HG03039 (cell line): ENCODE measurements at regions not wholly inside any gene's neighbourhood (a gene's known extent, or its start where the extent isn't known, plus 50 kb on each side); places are given as distances from the start of the nearest gene placed in this dataset.

Experiments used
- ATAC-seq: cut with Tn5 transposase; IDR thresholded peaks from one replicate; pipeline ENCODE4 v1.9.1; 2021; ENCODE audit warnings: mild to moderate bottlenecking, moderate library complexity; ENCODE audit not compliant: unreplicated experiment

DNA sequence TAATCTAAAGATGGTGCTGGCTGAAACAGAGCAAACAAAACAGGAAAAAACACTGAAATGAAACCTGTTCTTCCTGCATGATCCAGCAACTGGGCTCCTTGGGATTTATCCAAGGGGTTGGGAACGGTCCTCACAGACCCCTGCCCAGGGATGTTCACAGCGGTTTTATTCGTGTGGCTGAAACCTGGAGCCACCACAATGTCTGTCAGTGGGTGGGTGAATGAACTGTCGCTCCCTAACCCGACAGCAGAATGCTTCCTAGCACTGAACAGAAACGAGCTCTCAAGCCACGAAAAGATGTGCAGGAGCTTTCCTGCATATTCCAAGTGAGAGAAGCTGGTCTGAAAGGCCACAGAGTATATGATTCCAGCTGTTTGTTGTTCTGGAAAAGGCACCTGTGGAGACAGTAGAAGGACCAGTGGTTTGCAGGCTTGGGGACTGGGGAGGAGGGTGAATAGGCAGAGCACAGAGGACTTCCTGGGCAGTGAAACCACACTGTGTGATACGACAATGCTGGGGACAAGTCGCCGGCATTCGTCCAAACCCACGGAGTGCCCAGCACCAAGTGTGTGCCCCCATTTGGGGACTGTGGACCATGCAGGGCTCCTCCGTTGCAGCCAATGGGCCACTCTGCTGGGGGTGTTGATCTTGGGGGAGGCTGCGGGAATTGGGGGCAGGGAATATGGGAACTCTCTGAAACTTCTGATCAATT, 73.9 kb downstream of the TEX29 start:
- no peak for ATAC-seq

DNA sequence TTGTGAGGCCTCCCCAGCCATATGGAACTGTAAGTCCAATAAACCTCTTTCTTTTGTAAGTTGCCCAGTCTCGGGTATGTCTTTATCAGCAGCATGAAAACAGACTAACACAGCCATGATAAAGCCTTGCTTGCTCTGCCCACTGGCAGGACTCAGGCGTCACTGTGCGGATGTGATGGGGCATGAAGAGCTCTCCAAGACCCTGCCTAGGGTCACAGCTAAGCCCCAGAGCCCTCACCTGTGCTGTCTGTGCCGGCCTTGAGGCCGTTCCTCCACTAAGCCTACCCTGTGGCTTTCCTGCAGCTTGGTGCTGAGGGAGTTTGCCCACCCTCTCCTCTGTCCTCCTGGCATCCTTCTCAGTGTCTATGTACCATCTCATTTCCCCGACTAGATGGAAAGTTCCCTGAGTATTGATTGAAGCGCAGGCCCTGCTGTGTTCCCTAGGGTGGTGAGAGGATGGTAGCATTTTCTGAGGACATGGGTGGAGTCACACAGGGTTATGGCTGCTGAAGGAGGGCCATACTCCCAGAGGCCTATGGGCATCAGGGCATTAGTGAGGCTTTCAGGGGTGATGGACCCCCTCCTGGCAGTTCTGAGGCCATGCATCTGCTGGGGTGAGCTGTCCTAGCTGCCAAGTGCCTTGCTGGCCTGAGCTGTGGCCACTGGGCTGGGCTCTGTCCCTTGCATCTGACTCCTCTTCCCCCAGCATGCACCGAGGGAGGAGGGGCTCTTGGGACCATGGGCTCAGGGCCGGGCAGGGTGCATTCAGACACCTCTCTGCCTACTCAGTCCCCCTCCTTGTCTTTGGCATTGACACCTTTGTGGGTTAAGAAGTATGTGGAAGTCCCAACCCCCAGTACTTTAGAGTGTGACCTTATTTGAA, 75.3 kb downstream of the TEX29 start:
- no peak for ATAC-seq

DNA sequence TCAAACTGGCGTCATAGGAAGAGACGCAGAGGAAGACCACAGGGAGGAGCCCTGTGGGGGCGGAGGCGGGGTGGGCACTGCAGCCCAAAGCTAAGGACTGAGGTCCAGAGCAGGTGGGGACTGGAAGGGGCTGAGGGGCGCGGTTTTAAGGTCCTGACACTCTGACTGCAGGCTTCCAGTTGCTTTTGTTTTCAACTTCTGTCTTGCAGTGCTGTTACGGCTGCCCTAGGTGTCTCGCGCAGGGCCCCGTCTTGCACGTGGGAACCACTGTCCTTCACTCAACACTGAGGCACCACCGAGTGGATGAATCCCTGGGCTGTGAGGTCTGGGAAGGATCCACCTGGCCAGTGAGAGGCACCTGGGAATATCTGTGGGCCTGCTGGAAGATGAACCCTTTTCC, 76.0 kb downstream of the TEX29 start:
- ATAC-seq = no peak

DNA sequence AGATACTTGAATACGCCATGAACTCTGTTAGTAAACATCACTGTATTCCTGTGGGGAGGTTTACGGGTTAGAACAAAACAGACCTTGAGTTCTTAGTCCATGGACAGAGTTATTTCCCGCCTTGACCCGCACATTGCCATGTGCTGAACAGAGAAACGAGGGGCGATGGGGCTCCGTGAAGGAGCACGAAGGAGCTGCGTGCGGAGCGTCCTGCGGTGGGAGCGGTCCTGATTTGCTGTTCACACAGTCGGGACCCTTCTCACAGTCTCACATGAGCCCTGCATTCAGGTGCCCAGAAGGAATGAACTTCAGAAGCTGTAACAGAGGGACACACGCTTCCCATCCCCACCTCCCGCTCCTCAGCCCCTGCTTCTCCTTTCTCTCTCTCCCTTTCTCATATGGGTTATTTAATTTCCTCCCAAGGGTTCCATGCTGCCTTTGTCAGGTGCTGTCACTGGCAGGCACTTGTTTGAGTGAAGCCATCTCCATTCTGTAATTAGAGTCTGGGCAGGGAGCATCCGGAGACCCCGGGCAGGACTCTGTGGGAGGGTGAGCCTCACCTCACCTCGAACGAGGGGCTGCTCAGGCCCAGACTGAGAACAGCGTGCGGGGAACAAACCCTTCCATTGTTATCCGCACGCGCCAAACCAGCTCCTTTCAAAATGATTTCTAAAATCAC, 76.9 kb downstream of the TEX29 start:
- no peak for ATAC-seq

DNA sequence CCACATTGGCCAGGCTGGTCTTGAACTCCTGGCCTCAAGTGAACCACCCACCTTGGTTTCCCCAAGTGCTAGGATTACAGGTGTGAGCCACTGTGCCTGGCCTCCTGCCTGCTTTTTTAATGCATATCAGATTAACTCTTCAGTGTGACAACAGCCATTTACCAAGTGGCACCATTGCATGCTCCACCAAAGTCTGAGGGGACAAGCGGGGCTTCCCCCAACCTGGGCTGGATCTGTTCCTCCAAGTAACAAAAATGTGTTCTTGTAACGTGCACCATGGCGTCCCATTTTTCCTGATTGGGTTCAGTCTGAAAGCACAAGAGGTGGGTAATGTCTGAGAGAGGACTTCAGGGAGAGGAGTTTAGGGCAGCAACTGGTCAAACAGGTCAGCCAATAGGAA, 77.8 kb downstream of the TEX29 start:
- ATAC-seq = no peak

DNA sequence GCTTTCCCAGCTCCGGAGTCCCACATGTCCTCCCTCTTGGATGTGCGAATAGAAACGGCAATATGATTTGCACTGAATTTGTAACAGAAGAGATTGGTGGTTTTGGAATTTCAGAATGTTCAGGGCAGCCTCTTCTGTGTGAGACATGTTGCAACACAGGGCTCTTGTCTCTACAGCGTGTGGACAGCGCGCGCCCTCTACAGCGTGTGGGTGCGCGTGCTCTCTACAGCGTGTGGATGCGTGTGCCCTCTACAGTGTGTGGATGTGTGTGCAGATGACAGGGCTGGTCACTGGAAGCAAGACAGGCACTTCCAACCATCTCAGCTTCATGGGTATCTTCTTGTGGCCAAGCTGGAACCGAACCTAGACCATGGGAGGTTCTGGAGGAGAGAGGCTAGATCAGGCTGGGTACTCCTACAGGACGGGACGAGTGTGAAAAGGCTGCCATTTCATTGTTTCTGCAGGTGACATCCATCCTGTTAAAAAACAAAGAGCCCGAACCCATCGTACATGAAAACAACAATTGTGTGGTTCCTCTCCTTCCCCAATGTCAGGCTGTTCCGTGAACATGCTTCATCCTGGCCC, 78.4 kb downstream of the TEX29 start:
- ATAC-seq = no peak

DNA sequence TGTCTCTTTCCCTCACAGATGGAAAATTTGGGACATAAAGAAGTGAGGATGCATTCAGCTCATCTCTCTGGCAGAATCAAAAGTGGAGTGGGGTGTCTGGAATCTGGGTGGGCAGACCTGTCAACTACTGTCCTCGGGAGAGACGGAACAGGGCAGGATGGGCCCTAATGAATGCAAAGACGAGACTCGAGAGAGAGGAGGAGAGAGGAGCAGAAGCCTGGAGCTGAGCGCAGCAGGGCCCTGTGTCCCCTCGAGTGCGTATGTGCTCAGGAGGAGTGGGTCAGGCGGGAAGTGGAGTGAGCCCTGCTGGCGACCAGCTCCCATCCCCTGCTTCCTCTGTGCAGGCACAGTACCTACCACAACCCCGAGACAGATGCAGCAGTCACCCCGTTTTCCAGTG, 78.9 kb downstream of the TEX29 start:
- no peak for ATAC-seq

DNA sequence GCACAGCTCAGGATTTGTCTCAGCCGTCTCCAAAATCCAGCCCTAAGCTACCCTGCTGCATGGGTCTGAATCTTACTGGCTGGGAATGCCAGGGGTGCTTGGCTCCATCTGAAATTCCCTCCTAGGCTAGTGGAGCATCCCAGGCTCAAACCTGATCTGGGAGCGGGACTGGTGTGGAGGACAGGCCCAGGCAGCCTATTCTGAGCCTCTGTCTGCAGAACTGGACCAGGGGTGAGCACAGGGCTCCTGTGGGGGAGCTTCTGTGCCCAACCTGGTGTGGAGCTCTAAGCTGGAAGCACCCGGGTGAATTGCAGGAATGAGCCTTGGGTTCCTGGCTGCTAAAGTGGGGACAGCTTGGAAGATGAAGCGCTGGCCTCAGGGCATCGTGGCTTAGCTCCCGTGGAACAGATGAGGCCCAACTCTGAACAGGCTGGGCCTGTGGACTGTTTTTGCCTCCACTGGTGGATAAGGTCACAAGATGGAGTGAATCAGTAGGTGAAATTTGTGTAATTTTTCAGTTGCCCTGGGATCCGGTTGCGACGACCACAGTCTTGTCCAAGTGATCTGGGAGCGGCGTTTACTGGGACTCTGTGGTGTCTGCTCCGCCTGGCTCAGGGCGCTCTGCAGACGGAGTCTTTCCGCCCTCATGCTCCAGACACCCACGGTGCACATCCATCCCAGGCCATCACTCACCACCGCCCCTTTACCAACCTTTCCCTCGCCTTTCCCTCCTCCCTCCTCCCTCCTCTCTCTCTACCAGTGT, 79.5 kb downstream of the TEX29 start:
- no peak for ATAC-seq

DNA sequence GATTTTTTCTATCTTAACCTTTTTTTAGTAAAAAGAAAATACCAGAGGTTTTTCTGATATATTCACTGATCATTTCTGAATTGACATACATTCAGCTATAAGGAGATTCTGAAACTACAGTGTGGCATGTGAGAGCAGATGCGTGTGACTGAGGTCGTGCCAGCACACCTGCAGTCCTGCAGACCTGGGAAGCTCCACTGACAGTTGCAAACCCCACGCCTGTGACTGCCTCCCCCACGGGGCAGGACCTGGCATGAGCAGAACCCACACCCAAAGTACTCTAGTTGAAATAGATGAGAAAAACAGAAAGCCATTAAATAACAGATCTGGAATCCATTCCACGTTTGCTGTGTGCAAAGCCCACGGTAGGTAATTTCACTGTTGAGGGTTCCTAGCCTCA, 80.7 kb downstream of the TEX29 start:
- ATAC-seq = no peak

DNA sequence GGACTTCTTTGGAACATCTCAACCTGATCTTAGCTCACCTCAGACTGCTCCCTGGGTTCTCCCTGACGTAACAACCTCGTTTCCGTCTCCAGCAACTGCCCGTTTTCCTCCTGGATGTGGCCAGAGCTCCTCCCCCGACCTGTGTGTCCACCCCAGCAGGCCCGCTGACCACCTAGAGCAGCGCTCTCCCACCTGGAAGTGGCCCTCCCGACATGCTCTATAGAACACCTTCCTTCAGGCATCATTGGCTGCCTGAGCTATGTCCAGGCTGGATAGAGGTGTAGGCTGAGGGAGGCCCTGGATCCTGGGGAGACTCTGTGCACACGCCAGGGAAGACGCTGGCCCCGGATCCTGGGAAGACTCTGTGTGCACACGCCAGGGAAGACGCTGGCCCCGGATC, 81.3 kb downstream of the TEX29 start:
- ATAC-seq = no peak

DNA sequence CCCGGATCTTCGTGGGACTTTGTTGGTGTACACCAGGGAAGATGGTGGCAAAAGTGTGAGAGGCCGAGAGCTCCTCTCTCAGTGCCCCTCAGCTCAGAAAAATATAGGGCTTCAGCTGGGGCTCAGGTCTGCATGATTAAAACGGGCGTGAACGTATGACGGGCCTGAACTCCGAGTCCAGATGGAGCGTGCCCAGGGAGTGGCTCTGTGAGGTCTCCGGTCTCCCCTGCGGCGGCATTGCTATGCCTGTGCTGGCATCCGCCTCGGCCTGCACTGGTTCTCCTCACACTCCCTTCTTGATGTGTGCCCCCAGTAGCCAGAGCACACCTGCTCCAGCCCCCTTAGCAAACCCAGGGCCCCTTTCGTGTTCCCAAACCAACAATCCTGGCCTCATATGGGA, 82.0 kb downstream of the TEX29 start:
- no peak for ATAC-seq

DNA sequence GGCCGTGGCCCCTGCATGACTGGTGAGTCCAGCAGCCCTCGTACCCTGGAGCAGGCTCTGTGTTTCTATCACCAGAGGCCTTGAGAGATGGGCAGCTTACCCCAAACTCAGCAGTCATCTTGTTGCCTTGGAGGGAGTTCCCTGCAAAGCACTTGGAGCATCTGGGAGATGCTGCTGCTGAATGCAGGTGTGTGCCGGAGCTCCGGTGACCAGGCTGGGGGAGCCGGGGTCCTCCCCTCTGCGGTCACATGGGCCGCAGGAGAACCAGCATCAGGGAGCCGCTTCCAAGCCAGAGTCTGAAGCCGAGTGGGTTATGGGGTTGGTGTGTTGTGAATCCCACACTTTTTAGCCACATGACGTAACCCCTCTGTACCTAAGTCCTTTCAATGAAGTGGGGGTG, 82.8 kb downstream of the TEX29 start:
- no peak for ATAC-seq

DNA sequence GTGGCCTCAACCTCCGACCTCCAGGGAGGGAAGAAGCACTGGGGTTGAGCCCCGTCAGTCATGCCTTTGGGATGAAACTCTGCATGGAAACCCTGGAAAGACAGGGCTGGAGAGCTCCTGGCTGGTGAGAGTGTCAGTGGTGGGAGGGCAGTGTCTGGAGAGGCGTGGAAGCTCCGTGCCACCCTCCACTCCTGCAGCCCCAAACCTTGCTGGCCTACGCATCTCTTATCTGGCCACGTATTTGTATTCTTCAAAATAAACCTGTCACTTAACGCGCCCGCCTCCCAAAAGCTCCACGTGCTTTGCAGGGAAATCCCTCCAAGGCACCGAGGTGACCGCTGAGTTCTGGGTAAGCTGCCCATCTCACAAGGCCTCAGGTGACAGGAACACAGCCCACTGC, 84.3 kb downstream of the TEX29 start:
- ATAC-seq = no peak

DNA sequence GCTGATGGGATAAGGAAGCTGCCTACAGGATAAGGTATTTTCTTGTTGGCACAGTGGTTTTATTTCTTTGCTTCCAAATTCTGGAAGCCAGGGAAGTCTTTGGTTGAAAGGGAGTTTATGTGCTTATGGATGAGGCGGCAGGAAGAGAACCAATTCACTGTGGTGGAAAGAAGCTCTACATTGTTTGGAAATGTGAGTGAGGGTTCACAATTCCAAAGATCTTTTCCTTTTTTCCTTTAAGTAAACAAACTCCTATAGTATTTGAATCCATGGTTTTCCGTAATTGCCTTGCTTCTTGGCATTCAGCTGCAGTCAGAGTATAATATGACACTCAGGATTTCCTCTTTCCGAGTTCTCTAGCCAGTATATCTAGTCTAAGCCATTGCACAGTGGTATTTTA, 86.2 kb downstream of the TEX29 start:
- no peak for ATAC-seq

DNA sequence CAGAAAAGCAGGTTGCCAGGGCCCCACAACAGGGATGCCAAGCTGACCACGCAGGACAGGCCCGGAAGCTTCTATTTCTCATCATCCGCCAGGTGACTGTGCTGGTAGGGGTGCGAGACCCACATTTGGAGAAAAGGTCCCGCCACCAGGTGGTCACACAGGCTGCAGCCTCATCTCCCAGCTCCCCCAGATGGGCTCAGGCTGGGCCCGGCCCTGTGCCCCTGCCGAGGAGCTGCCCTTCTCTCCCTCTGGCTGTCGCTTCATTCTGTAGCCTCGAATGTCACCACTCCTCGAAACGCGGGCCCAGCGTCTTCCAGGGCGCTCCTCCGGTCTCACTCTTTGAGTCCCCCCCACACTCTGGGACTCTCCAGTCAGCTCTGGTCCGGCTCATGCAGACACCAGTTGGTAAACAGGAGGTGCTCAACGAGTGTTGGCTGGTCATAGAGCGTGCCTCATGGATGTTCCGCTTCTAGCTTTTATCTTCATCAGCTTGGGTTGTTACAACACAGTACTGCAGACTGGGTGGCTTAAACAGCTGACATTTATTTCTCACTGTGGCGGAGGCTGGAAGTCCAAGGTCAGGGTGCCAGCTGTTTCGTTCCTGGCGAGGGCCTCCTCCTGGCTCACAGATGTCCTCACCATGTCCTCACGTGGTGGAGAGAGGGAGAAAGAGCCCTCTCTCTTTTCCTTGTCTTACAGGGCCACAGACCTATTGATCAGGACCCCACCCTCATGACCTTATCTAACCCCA, 87.1 kb downstream of the TEX29 start:
- ATAC-seq = no peak

DNA sequence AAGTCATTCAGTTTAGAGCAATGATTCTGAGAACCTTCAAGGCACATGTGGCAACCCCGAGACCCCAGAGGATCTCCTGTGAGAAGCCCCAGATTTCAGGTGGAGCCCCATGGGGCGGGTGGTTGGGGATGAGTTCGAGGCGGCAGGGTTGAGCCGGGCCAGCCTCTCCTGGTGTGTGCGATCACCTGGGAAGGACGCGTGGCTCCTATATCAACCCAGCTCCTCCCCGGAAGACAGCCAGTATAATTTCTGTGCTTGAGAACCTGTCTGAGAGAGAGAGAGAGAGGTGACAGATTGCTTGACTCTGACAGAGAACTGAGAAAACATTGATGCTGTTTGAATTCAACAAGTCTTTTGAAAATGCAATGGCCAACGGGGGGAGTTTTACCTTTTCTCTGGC, 89.0 kb downstream of the TEX29 start:
- no peak for ATAC-seq

DNA sequence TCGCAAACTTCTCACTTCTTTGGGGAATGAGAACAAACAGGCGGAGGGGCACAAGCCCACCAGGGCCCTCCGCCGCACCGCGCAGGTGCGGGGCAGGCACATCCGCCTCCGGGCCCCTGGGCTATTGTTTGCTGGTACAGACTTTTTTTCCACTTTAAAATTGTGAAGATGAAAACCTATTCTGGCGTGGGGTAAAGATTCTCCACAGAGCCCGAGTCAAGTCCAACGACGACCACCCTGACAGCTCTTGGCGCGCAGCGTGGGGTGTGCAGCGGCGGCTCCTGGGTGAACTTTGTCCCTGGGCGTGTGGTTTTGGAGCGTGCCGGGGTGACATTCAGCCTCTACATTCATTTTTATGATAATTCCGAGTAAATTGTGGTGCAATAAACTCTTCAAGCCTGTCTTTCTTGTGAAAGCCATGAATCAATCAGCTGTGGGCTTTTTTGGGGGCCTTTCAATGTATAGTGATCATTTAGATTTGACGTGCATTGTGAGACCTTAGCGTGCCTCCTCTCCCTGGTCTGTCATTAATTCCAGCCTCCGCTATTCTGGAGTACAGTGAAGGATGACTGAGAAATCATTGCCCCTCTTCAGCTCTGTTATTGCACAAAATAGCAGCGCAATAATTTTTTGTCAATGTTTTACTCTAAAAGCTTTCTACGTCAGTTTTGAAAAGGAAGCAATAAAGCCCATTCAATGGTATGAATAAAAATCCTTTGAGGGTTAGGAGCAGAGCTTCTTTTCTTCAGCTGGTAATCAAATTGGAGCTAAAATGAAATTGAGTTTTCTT, 90.0 kb downstream of the TEX29 start:
- no peak for ATAC-seq

DNA sequence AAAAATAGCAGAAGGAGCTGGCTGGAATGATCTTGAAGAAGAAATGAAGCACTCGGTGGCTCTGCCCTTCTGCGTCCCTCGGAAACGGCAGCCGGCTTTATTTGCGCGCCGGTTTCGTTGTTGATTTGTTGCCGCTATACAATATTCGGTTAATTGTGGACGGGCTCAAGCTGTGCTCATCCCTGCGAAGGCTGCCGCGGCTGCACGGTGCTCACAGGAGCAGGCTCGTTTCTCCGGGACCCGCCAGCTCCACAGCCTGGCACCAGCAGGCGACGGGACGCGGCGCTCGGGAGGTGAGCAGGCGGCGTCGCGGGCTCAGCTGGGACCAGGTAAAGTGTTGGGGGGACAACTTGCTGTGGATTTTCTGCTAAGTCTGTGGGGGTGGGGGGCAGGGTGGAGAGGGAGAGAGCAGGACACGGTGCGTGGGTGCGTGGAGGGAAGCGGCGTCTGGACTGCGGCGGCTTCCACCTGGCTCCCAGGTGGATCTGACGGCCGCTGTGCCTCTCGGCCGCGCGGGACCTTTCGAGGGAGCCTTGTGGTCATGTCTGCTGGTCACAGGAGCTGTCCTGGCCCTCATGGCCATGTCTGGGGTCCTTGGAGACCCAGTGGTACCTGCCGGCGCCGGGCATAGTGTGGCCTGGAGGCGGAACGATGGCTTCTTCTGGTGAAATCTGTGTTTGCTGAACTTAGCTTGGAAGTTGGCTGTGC, 90.9 kb downstream of the TEX29 start:
- no peak for ATAC-seq
